ENCODE measurements at regions not wholly inside any gene's neighbourhood (a gene's known extent, or its start where the extent isn't known, plus 50 kb on each side); places are given as distances from the start of the nearest gene placed in this dataset.

- Histone ChIP-seq H3K9me3 (peaks cover 7% of the 10 kb centered on the region; the same call in 1 of the 2 replicates), H3K36me3 (ENCODE audit: control insufficient read depth, insufficient read depth, low read length) (no peaks in the 10 kb centered on the region), H3K27me3 (replicated peaks; ENCODE audit: control insufficient read depth, insufficient read depth, low read length) (no peaks in the 10 kb centered on the region), H3K4me3 (ENCODE audit: low read depth, low read length) (no peak overlapping the region), H3K4me1 (no peaks in the 10 kb centered on the region)
- H3K4me3 Mint-ChIP-seq (ENCODE audit: unreplicated experiment) = no peak overlapping the region
- peaks cover 10% of the 10 kb centered on the region for H3K9me3 Mint-ChIP-seq (ENCODE audit: unreplicated experiment)
- H3K4me1 Mint-ChIP-seq (ENCODE audit: low read depth, unreplicated experiment) = no peaks in the 10 kb centered on the region
- POLR2A ChIA-PET = no interaction called here
- no peaks in the 10 kb centered on the region for H3K36me3 Mint-ChIP-seq (ENCODE audit: insufficient read depth, unreplicated experiment)
- intact Hi-C loops (cut with micrococcal nuclease; ENCODE audit: unreplicated experiment) = no loop called here
- no peak overlapping the region for H3K27ac Mint-ChIP-seq (ENCODE audit: unreplicated experiment)
- no peak for TF ChIP-seq CTCF (IDR thresholded peaks at IDR 0.05; ENCODE audit: insufficient read depth in 1 of 2, low read depth in 1 of 2, low read length in 1 of 2, severe bottlenecking in 1 of 2, unreplicated experiment in 1 of 2)
- BruUV-seq (replicated peaks) = no TSS peak
- no peak for DNase-seq
- H3K27me3 Mint-ChIP-seq (ENCODE audit: insufficient read depth, unreplicated experiment) = no peaks in the 10 kb centered on the region
- CTCF ChIA-PET = no interaction called here
Measured at GRCh38 chr14:44438936-44439335, 68.1 kb downstream of the FSCB start.

- peaks cover 10% of the 10 kb centered on the region for H3K9me3 Mint-ChIP-seq (ENCODE audit: unreplicated experiment)
- no TSS peak for BruUV-seq (replicated peaks)
- POLR2A ChIA-PET = no interaction called here
Measured at GRCh38 chr14:44438221-44438620, 68.9 kb downstream of the FSCB start.

GRCh38 chr14:44436458-44436857 is 70.6 kb downstream of the FSCB start:
- no peak overlapping the region for H3K27ac Mint-ChIP-seq (ENCODE audit: unreplicated experiment)
- no peak for DNase-seq
- H3K36me3 Mint-ChIP-seq (ENCODE audit: insufficient read depth, unreplicated experiment) = no peaks in the 10 kb centered on the region
- H3K9me3 Mint-ChIP-seq (ENCODE audit: unreplicated experiment) = peaks cover 13% of the 10 kb centered on the region
- BruUV-seq (replicated peaks) = no TSS peak
- POLR2A ChIA-PET = no interaction called here
- CTCF ChIA-PET = no interaction called here
- no peaks in the 10 kb centered on the region for H3K4me1 ChIP-seq
- H3K9me3 ChIP-seq = peaks cover 7% of the 10 kb centered on the region; the same call in 1 of the 2 replicates
- H3K4me3 Mint-ChIP-seq (ENCODE audit: unreplicated experiment) = no peak overlapping the region
- TF ChIP-seq CTCF (IDR thresholded peaks at IDR 0.05; ENCODE audit: insufficient read depth in 1 of 2, low read depth in 1 of 2, low read length in 1 of 2, severe bottlenecking in 1 of 2, unreplicated experiment in 1 of 2) = no peak
- H3K36me3 ChIP-seq (ENCODE audit: control insufficient read depth, insufficient read depth, low read length) = no peaks in the 10 kb centered on the region
- H3K4me3 ChIP-seq (ENCODE audit: low read depth, low read length) = no peak overlapping the region
- intact Hi-C loops (cut with micrococcal nuclease; ENCODE audit: unreplicated experiment) = no loop called here
- H3K4me1 Mint-ChIP-seq (ENCODE audit: low read depth, unreplicated experiment) = no peaks in the 10 kb centered on the region
- H3K27me3 Mint-ChIP-seq (ENCODE audit: insufficient read depth, unreplicated experiment) = no peaks in the 10 kb centered on the region
- H3K27me3 ChIP-seq (replicated peaks; ENCODE audit: control insufficient read depth, insufficient read depth, low read length) = no peaks in the 10 kb centered on the region

More at GRCh38 chr14:44438221-44438620, 68.9 kb downstream of the FSCB start:
- H3K4me1 Mint-ChIP-seq (ENCODE audit: low read depth, unreplicated experiment) = no peaks in the 10 kb centered on the region
- Histone ChIP-seq H3K9me3 (peaks cover 7% of the 10 kb centered on the region; the same call in 1 of the 2 replicates), H3K4me1 (no peaks in the 10 kb centered on the region), H3K27me3 (replicated peaks; ENCODE audit: control insufficient read depth, insufficient read depth, low read length) (no peaks in the 10 kb centered on the region), H3K36me3 (ENCODE audit: control insufficient read depth, insufficient read depth, low read length) (no peaks in the 10 kb centered on the region), H3K4me3 (ENCODE audit: low read depth, low read length) (no peak overlapping the region)
- TF ChIP-seq CTCF (IDR thresholded peaks at IDR 0.05; ENCODE audit: insufficient read depth in 1 of 2, low read depth in 1 of 2, low read length in 1 of 2, severe bottlenecking in 1 of 2, unreplicated experiment in 1 of 2) = no peak
- H3K27me3 Mint-ChIP-seq (ENCODE audit: insufficient read depth, unreplicated experiment) = no peaks in the 10 kb centered on the region
- H3K4me3 Mint-ChIP-seq (ENCODE audit: unreplicated experiment) = no peak overlapping the region
- intact Hi-C loops (cut with micrococcal nuclease; ENCODE audit: unreplicated experiment) = no loop called here
- no peak overlapping the region for H3K27ac Mint-ChIP-seq (ENCODE audit: unreplicated experiment)
- no peak for DNase-seq
- H3K36me3 Mint-ChIP-seq (ENCODE audit: insufficient read depth, unreplicated experiment) = no peaks in the 10 kb centered on the region
- CTCF ChIA-PET = no interaction called here

Data from Caco-2 (cell line).